ENCODE measurements at regions not wholly inside any gene's neighbourhood (a gene's known extent, or its start where the extent isn't known, plus 50 kb on each side); places are given as distances from the start of the nearest gene placed in this dataset.
"Not testable (repeated sequence)": the region's sequence is repeated elsewhere in the genome, so short reads cannot be mapped to it uniquely, and the experiment has no call there.

DNA sequence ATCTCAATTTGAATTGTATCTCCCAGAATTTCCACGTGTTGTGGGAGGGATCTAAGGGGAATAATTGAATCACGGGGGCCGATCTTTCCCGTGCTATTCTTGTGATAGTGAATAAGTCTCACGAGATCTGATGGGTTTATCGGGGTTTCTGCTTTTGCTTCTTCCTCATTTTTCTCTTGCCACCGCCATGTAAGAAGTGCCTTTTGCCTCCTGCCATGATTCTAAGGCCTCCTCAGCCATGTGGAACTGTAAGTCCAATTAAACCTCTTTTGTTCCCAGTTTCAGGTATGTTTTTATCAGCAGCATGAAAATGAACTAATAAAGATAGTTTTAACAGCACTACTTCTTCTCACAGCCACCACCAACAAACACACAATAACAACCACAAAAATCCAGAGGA, 140.0 kb upstream of the ABI3BP start:
- peaks cover 0 to 11% (median 0%) of the 10 kb centered on the region in 5 donors for H3K27me3 Mint-ChIP-seq
- DNase-seq, H3K36me3 Mint-ChIP-seq, POLR2A ChIA-PET, ATAC-seq, H3K27ac Mint-ChIP-seq: not testable (repeated sequence)
- H3K9me3 Mint-ChIP-seq: peaks cover 0 to 11% (median 0%) of the 10 kb centered on the region in 9 donors
- peak overlapping the region in 1 of 10 donors; percentile 15 for H3K4me3 Mint-ChIP-seq
- H3K4me1 Mint-ChIP-seq: peaks cover 0 to 11% (median 5%) of the 10 kb centered on the region in 4 donors

DNA sequence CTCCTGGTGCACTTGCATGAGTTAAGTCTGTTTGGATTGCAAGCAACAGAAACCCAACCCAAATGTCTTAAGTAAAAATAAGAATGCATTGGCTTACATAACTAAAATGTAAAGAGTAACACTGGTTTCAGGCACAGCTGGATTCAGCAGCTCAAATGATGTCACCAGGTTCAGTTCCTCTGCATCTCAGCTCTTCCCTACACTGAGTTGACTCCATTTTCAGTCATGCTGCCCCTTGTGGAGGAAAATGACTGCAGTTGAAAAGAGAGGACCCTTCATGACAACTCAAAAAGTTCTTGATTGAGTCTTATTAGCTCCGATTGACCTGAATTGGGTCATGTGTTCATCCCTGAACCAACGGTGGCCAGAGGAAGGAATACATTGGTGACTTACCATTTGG, 138.5 kb upstream of the ABI3BP start:
- H3K9me3 Mint-ChIP-seq: peaks cover 0 to 11% (median 0%) of the 10 kb centered on the region in 9 donors

DNA sequence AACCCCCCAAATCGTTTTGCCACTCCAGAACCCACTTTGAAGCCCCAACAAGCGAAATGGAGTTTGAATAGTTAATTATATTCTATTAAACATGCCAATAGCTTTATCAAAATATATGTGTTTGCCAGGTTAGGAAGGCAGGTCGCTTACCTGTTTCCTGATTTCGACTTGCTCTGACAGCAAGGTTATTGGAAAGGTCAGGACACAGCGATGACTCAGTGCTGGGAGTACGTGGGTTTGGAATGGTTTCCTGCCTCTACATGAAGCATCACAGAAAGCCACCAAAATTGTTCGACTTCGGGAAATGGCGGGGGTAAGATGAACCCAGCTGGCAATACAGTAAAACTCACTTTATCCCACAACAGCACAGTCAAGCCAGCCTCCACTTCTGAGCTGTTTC, 135.6 kb upstream of the ABI3BP start:
- Mint-ChIP-seq H3K36me3 (peaks cover 0 to 7% (median 2%) of the 10 kb centered on the region in 3 donors), H3K27me3 (peaks cover 3 to 36% (median 9%) of the 10 kb centered on the region in 5 donors), H3K4me1 (peaks cover 0 to 7% (median 3%) of the 10 kb centered on the region in 4 donors), H3K27ac (peak overlapping the region in 1 of 10 donors; percentile 68), H3K9me3 (peaks cover 0 to 11% (median 0%) of the 10 kb centered on the region in 9 donors), H3K4me3 (no peak overlapping the region)
- ATAC-seq (no peak), DNase-seq (no peak)
- POLR2A ChIA-PET: no interaction called here

More for the DNA sequence above, 138.5 kb upstream of the ABI3BP start:
- POLR2A ChIA-PET: no interaction called here
- no peak for DNase-seq
- peaks cover 0 to 7% (median 3%) of the 10 kb centered on the region in 5 donors for H3K27me3 Mint-ChIP-seq
- H3K36me3 Mint-ChIP-seq: peaks cover 0 to 7% (median 2%) of the 10 kb centered on the region in 3 donors
- ATAC-seq: no peak
- peaks cover 0 to 11% (median 5%) of the 10 kb centered on the region in 4 donors for H3K4me1 Mint-ChIP-seq
- H3K4me3 Mint-ChIP-seq: no peak overlapping the region
- no peak overlapping the region for H3K27ac Mint-ChIP-seq

DNA sequence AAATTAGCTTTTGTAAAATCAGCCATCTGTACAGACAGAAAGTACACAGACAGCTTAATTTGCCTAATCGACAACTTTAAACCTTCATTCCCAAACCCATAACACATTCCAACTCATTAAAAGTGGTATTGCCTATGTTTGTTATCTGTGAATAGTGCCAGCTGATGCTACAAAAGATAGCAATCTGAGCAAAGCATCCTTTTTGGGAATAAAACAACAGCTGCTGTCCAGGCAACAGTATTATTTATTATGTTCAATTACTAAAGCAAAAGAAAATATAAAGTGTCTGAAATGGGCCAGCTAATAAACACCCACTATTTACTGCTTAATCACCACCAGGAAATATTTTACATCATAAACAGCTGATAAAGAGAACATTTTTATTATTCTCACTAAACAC, 134.8 kb upstream of the ABI3BP start:
- Mint-ChIP-seq H3K4me1 (no peaks in the 10 kb centered on the region), H3K9me3 (peaks cover 0 to 3% (median 0%) of the 10 kb centered on the region in 9 donors), H3K27ac (no peak overlapping the region), H3K27me3 (peaks cover 5 to 36% (median 9%) of the 10 kb centered on the region in 5 donors), H3K36me3 (peaks cover 0 to under 1% (median 0%) of the 10 kb centered on the region in 3 donors), H3K4me3 (no peak overlapping the region)
- no peak for ATAC-seq
- no peak for DNase-seq
- POLR2A ChIA-PET: no interaction called here

DNA sequence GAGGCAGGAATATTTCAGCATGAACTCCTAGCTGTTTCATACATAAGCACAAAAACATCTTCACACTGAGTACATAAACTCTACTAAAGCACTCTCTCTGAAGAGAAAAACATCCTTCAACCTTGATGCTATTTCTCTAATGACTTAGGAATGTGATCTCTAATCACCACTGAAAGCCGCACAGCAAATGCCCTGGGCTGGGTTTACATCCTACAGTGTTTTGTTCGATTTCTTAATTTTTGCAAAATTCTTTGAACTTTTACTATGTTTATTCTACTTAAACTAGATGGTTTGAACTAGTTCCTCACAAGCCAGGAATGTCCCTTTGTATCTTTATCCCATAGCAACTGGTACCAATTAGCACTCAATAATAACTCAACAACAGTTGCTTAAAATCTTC, 130.9 kb upstream of the ABI3BP start:
- POLR2A ChIA-PET: interaction anchor here (0.6 kb wide), 1 partner anchor 553 kb away, joined by 3 read pairs; no protein-coding TSS in a partner anchor
- Mint-ChIP-seq H3K27ac (no peak overlapping the region), H3K9me3 (no peaks in the 10 kb centered on the region), H3K4me3 (no peak overlapping the region), H3K27me3 (peaks cover 8 to 49% (median 11%) of the 10 kb centered on the region in 5 donors), H3K36me3 (no peaks in the 10 kb centered on the region), H3K4me1 (no peaks in the 10 kb centered on the region)
- no peak for DNase-seq
- ATAC-seq: no peak

DNA sequence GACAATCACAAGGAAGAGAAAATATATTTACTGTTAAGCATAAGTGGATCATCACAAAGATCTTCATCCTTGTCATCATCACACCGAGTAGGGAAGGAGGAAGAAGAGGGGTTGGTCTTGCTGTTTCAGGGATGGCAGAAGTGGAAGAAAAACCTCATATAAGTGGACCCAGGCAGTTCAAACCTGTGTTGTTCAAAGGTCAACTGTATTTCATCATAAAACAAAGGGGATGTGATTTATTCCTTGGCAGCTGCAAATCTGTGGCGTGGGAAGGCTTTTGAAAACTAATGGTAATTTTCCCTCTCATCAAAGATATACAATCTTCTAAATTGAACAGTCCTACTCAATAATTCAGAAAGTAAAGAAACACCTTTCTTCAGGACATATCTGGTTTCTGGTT, 129.9 kb upstream of the ABI3BP start:
- H3K27me3 Mint-ChIP-seq: peaks cover 8 to 52% (median 11%) of the 10 kb centered on the region in 5 donors
- H3K36me3 Mint-ChIP-seq: no peaks in the 10 kb centered on the region
- no peak overlapping the region for H3K27ac Mint-ChIP-seq
- no peak for DNase-seq
- no peaks in the 10 kb centered on the region for H3K4me1 Mint-ChIP-seq
- H3K9me3 Mint-ChIP-seq: no peaks in the 10 kb centered on the region
- H3K4me3 Mint-ChIP-seq: no peak overlapping the region
- POLR2A ChIA-PET: no interaction called here
- no peak for ATAC-seq

GRCh38 chr3:101122681-101123080, 129.5 kb upstream of the ABI3BP start:
- POLR2A ChIA-PET: no interaction called here
- H3K4me1 Mint-ChIP-seq: no peaks in the 10 kb centered on the region
- H3K9me3 Mint-ChIP-seq: no peaks in the 10 kb centered on the region
- H3K4me3 Mint-ChIP-seq: no peak overlapping the region
- H3K27me3 Mint-ChIP-seq: peaks cover 8 to 55% (median 13%) of the 10 kb centered on the region in 5 donors
- H3K36me3 Mint-ChIP-seq: no peaks in the 10 kb centered on the region
- ATAC-seq (no peak), DNase-seq (no peak)
- H3K27ac Mint-ChIP-seq: no peak overlapping the region

DNA sequence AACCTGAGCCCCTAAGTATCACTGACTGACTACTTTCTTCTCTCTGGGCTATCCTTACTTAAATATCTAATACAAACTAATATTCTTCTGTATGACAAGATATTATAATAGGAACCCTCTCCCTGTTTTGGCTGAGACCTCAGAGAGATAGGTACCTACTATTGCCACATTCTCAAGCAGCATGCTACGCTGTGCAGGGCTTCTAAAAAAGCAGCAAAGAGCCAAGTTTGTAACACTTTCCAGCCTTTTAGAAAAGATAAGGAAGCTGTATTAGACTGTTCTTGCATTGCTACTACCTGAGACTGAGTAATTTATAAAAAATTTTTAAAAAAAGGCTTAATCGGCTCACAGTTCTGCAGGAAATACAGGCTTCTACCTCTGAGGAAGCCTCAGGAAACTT, 126.8 kb upstream of the ABI3BP start:
- Mint-ChIP-seq H3K27me3 (peaks cover 7 to 32% (median 13%) of the 10 kb centered on the region in 5 donors), H3K36me3 (no peaks in the 10 kb centered on the region), H3K9me3 (no peaks in the 10 kb centered on the region), H3K27ac (no peak overlapping the region), H3K4me1 (no peaks in the 10 kb centered on the region), H3K4me3 (no peak overlapping the region)
- ATAC-seq: no peak
- DNase-seq: no peak
- POLR2A ChIA-PET: no interaction called here

GRCh38 chr3:101119535-101119934, 126.3 kb upstream of the ABI3BP start:
- ATAC-seq: no peak
- no peaks in the 10 kb centered on the region for H3K4me1 Mint-ChIP-seq
- no peak overlapping the region for H3K4me3 Mint-ChIP-seq
- peaks cover 7 to 27% (median 12%) of the 10 kb centered on the region in 5 donors for H3K27me3 Mint-ChIP-seq
- H3K9me3 Mint-ChIP-seq: no peaks in the 10 kb centered on the region
- DNase-seq: no peak
- no peak overlapping the region for H3K27ac Mint-ChIP-seq
- POLR2A ChIA-PET: no interaction called here
- no peaks in the 10 kb centered on the region for H3K36me3 Mint-ChIP-seq

DNA sequence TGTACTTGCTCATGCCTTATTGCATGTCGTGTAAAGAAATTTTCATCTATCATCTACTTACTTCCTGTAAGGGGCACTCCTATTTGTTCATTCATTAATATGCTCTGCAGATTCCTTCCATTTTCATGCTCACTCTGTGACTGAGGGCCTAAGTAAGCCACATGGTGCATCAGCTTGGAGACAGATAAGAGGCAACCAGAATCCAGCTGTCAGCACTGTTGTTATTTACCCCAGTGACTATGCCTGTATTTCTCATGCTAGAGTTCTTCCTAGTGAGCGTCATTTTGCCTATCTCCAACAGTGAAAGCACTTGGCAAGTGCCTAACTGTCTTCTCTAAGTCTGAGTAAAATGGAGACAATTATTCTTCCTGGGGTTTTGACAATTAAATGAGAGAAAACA, 124.8 kb upstream of the ABI3BP start:
- Mint-ChIP-seq H3K4me1 (no peaks in the 10 kb centered on the region), H3K27me3 (peaks cover 3 to 19% (median 8%) of the 10 kb centered on the region in 5 donors), H3K9me3 (peaks cover 0 to 2% (median 0%) of the 10 kb centered on the region in 9 donors), H3K27ac (no peak overlapping the region), H3K4me3 (no peak overlapping the region), H3K36me3 (no peaks in the 10 kb centered on the region)
- ATAC-seq: no peak
- POLR2A ChIA-PET: no interaction called here
- no peak for DNase-seq

DNA sequence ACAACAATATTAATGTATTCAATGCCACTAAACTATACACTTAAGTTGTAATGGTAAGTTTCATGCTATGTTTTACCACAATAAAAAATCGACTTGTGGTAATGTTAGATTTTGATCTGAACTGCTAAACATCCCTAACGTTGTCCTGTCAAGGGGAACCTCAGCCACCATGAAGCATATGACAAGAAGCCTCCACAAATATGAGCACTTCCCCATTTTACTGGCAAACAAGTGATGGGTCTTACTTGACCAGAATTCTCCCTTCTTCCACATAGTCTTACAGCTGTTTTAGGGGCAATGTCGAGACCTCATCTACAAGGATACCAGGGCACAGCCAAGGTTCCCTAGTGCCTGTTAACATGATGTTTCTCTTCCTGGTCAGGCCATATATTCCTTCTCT, 124.2 kb upstream of the ABI3BP start:
- no peaks in the 10 kb centered on the region for H3K4me1 Mint-ChIP-seq
- H3K27me3 Mint-ChIP-seq: peaks cover 0 to 19% (median 7%) of the 10 kb centered on the region in 5 donors
- H3K4me3 Mint-ChIP-seq: no peak overlapping the region
- ATAC-seq: no peak
- no peak overlapping the region for H3K27ac Mint-ChIP-seq
- DNase-seq: no peak
- POLR2A ChIA-PET: no interaction called here
- H3K9me3 Mint-ChIP-seq: peaks cover 0 to 2% (median 0%) of the 10 kb centered on the region in 9 donors
- no peaks in the 10 kb centered on the region for H3K36me3 Mint-ChIP-seq

DNA sequence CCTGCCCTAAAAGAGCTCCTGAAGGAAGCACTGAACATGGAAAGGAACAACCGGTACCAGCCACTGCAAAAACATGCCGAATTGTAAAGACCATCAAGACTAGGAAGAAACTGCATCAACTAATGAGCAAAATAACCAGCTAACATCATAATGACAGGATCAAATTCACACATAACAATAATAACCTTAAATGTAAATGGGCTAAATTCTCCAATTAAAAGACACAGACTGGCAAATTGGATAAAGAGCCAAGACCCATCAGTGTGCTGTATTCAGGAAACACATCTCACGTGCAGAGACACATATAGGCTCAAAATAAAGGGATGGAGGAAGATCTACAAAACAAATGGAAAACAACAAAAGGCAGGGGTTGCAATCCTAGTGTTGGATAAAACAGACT, 117.1 kb upstream of the ABI3BP start:
- H3K9me3 Mint-ChIP-seq: peaks cover 4 to 45% (median 26%) of the 10 kb centered on the region in 9 donors
- POLR2A ChIA-PET, ATAC-seq, DNase-seq, H3K4me1 Mint-ChIP-seq, H3K4me3 Mint-ChIP-seq, H3K27ac Mint-ChIP-seq: not testable (repeated sequence)
- H3K36me3 Mint-ChIP-seq: peaks cover 0 to 12% (median 2%) of the 10 kb centered on the region in 3 donors
- peaks cover 0 to 18% (median 5%) of the 10 kb centered on the region in 5 donors for H3K27me3 Mint-ChIP-seq

- POLR2A ChIA-PET: no interaction called here
- Mint-ChIP-seq H3K4me3 (no peak overlapping the region), H3K4me1 (no peaks in the 10 kb centered on the region), H3K36me3 (peaks cover 0 to 2% (median under 1%) of the 10 kb centered on the region in 3 donors), H3K9me3 (peaks cover 0 to 18% (median 8%) of the 10 kb centered on the region in 9 donors), H3K27me3 (peaks cover 7 to 23% (median 12%) of the 10 kb centered on the region in 5 donors), H3K27ac (no peak overlapping the region)
- ATAC-seq (no peak), DNase-seq (no peak)
Measured at GRCh38 chr3:101104321-101104720, 111.1 kb upstream of the ABI3BP start.

- Mint-ChIP-seq H3K9me3 (peaks cover 0 to 11% (median 3%) of the 10 kb centered on the region in 9 donors), H3K4me1 (no peaks in the 10 kb centered on the region), H3K27me3 (peaks cover 14 to 33% (median 19%) of the 10 kb centered on the region in 5 donors), H3K27ac (no peak overlapping the region), H3K4me3 (no peak overlapping the region), H3K36me3 (no peaks in the 10 kb centered on the region)
- ATAC-seq (no peak), DNase-seq (no peak)
- POLR2A ChIA-PET: no interaction called here
Measured at GRCh38 chr3:101102678-101103296, 109.6 kb upstream of the ABI3BP start.
